H1 (cell line): ENCODE measurements at regions not wholly inside any gene's neighbourhood (a gene's known extent, or its start where the extent isn't known, plus 50 kb on each side); places are given as distances from the start of the nearest gene placed in this dataset.

Experiments used
- CTCF ChIA-PET: fragments of 300-600 bp; sonication (Branson Sonifier 250); formaldehyde crosslinking; loops from one replicate; lab custom pipeline; 2021; ENCODE audit not compliant: partially characterized antibody; lab: Charles Lee
- POLR2A ChIA-PET: fragments of 300-600 bp; sonication (Branson Sonifier 250); formaldehyde crosslinking; loops from one replicate; lab custom pipeline; 2021; ENCODE audit warnings: inconsistent platforms; ENCODE audit not compliant: partially characterized antibody; lab: Charles Lee
- DNase-seq, 2 experiments: peaks; one replicate each; pipeline versions ENCODE4 v3.0.0 to v3.0.0-alpha.2; 2010 to 2022; ENCODE audit warnings: low spot score in 2 of 2, low read depth in 1 of 2, mixed read lengths in 1 of 2
- FAIRE-seq: peaks from 2 replicates; lab custom pipeline; 2011; peaks lifted over from hg19 to GRCh38; lab: Jason Lieb, UNC
- H2AFZ ChIP-seq: 2 replicates; pipeline ENCODE4 v1.8.1; 2012; ENCODE audit warnings: low read length, inconsistent platforms
- H2AK5ac ChIP-seq: 2 replicates; pipeline ENCODE4 v1.6.1; 2013; ENCODE audit warnings: low read depth, low read length
- H2BK120ac ChIP-seq: replicated peaks from 2 replicates; pipeline ENCODE3; 2013; ENCODE audit warnings: low read depth, low read length, inconsistent platforms
- H2BK12ac ChIP-seq: 2 replicates; pipeline ENCODE4 v1.6.1; 2013; ENCODE audit warnings: low read depth, low read length
- H2BK15ac ChIP-seq: 2 replicates; pipeline ENCODE4 v1.6.1; 2013; ENCODE audit warnings: low read length
- H2BK20ac ChIP-seq: 2 replicates; pipeline ENCODE4 v1.6.1; 2013; ENCODE audit warnings: low read length
- H2BK5ac ChIP-seq: 2 replicates; pipeline ENCODE4 v1.6.1; 2013; ENCODE audit warnings: low read depth, low read length
- H3K14ac ChIP-seq: 2 replicates; pipeline ENCODE4 v1.6.1; 2013; ENCODE audit warnings: inconsistent platforms; ENCODE audit not compliant: insufficient read length
- H3K18ac ChIP-seq: 2 replicates; pipeline ENCODE4 v1.6.1; 2013; ENCODE audit warnings: low read length; ENCODE audit errors: extremely low read depth
- H3K23ac ChIP-seq: 2 replicates; pipeline ENCODE4 v1.6.1; 2013; ENCODE audit warnings: inconsistent platforms; ENCODE audit not compliant: insufficient read length
- H3K23me2 ChIP-seq: 2 replicates; pipeline ENCODE4 v1.6.1; 2013; ENCODE audit warnings: low read depth, low read length
- H3K27ac ChIP-seq: 2 replicates; pipeline ENCODE4 v1.6.1; 2011; ENCODE audit warnings: low read depth, low read length, inconsistent platforms
- H3K27me3 ChIP-seq, 4 experiments: replicated peaks in 1 of 4; 1 replicate in 1 of 4; 2 replicates in 3 of 4; pipeline versions ENCODE4 v1.6.1 to v1.8.1; 2011 to 2013; ENCODE audit warnings: low read length in 3 of 4, mild to moderate bottlenecking in 3 of 4, inconsistent platforms in 2 of 4, mixed read lengths in 2 of 4, moderate library complexity in 1 of 4; ENCODE audit not compliant: control insufficient read depth in 3 of 4, insufficient read depth in 3 of 4; ENCODE audit errors: extremely low read depth in 1 of 4
- H3K36me3 ChIP-seq, 4 experiments: 2 replicates each; pipeline versions ENCODE4 v1.6.1 to v1.8.1; 2011 to 2013; ENCODE audit warnings: mild to moderate bottlenecking in 4 of 4, low read length in 3 of 4, moderate library complexity in 2 of 4, control low read depth in 1 of 4, inconsistent platforms in 1 of 4; ENCODE audit not compliant: insufficient read depth in 4 of 4, control insufficient read depth in 2 of 4
- H3K4ac ChIP-seq: replicated peaks from 2 replicates; pipeline ENCODE3; 2013; ENCODE audit warnings: low read length, low read depth, mixed read lengths, inconsistent platforms; ENCODE audit not compliant: insufficient read length
- H3K4me1 ChIP-seq, 4 experiments: replicated peaks in 1 of 4; 1 replicate in 1 of 4; 2 replicates in 3 of 4; pipeline versions ENCODE4 v1.6.1 to v1.8.1; 2011 to 2013; ENCODE audit warnings: low read length in 3 of 4, inconsistent platforms in 2 of 4, mixed read lengths in 1 of 4; ENCODE audit not compliant: insufficient read depth in 4 of 4, control insufficient read depth in 3 of 4
- H3K4me2 ChIP-seq, 2 experiments: 2 replicates each; pipeline versions ENCODE4 v1.6.1 to v1.8.1; 2011 to 2013; ENCODE audit warnings: low read depth in 2 of 2, low read length in 2 of 2, control low read depth in 1 of 2, inconsistent platforms in 1 of 2, mild to moderate bottlenecking in 1 of 2; ENCODE audit not compliant: insufficient read depth in 1 of 2
- H3K4me3 ChIP-seq, 4 experiments: fragments of 200-600, 300-600 bp in 1 of 4; sonication (generic), shearing (Covaris generic), sonication (Bioruptor Twin) in 1 of 4; 2 replicates each; pipeline versions ENCODE4 v1.5.1 to v1.8.1; 2011 to 2016; ENCODE audit warnings: low read length in 4 of 4, low read depth in 3 of 4, control low read depth in 2 of 4, inconsistent platforms in 2 of 4, mild to moderate bottlenecking in 2 of 4, mixed read lengths in 1 of 4, moderate library complexity in 1 of 4; ENCODE audit not compliant: insufficient read depth in 2 of 4; ENCODE audit errors: extremely low read depth in 1 of 4
- H3K56ac ChIP-seq: replicated peaks from 2 replicates; pipeline ENCODE3; 2013; ENCODE audit warnings: low read depth, mild to moderate bottlenecking, mixed read lengths, low read length, inconsistent platforms; ENCODE audit not compliant: insufficient read length
- H3K79me1 ChIP-seq: 2 replicates; pipeline ENCODE4 v1.6.1; 2013; ENCODE audit warnings: low read depth, low read length, control low read depth
- H3K79me2 ChIP-seq, 2 experiments: 2 replicates each; pipeline versions ENCODE4 v1.6.1 to v1.8.1; 2012 to 2013; ENCODE audit warnings: low read length in 2 of 2, mild to moderate bottlenecking in 2 of 2, inconsistent platforms in 1 of 2; ENCODE audit not compliant: insufficient read depth in 2 of 2, control insufficient read depth in 1 of 2
- H3K9ac ChIP-seq, 4 experiments: replicated peaks in 1 of 4; 1 replicate in 1 of 4; 2 replicates in 3 of 4; pipeline versions ENCODE4 v1.6.1 to v1.8.1; 2011 to 2013; ENCODE audit warnings: low read depth in 3 of 4, low read length in 3 of 4, control low read depth in 2 of 4, mild to moderate bottlenecking in 2 of 4, moderate library complexity in 2 of 4, inconsistent platforms in 1 of 4; ENCODE audit errors: extremely low read depth in 1 of 4
- H3K9me3 ChIP-seq, 2 experiments: 2 replicates each; pipeline versions ENCODE4 v1.6.1 to v1.8.1; 2012 to 2013; ENCODE audit warnings: mild to moderate bottlenecking in 2 of 2, moderate library complexity in 2 of 2, control low read depth in 1 of 2, inconsistent platforms in 1 of 2, low read depth in 1 of 2, low read length in 1 of 2, mixed read lengths in 1 of 2; ENCODE audit not compliant: insufficient read depth in 2 of 2
- H4K20me1 ChIP-seq, 2 experiments: replicated peaks in 1 of 2; 2 replicates each; pipeline versions ENCODE3 to v1.8.1; 2011 to 2013; ENCODE audit warnings: inconsistent platforms in 2 of 2, low read length in 2 of 2, mild to moderate bottlenecking in 1 of 2; ENCODE audit not compliant: insufficient read depth in 2 of 2, control insufficient read depth in 1 of 2
- H4K5ac ChIP-seq: 2 replicates; pipeline ENCODE4 v1.6.1; 2013; ENCODE audit warnings: low read length, low read depth, mixed read lengths, inconsistent platforms; ENCODE audit not compliant: insufficient read length
- H4K8ac ChIP-seq: 2 replicates; pipeline ENCODE4 v1.8.0; 2013; ENCODE audit warnings: mild to moderate bottlenecking, moderate library complexity, low read length, inconsistent platforms; ENCODE audit not compliant: insufficient read depth; ENCODE audit errors: extremely low read depth
- H4K91ac ChIP-seq: replicated peaks from 2 replicates; pipeline ENCODE3; 2013; ENCODE audit warnings: low read length, mixed read lengths, inconsistent platforms; ENCODE audit not compliant: insufficient read length
- CREB1 ChIP-seq: IDR thresholded peaks from 2 replicates; pipeline ENCODE4 v1.6.1; 2012; ENCODE audit warnings: inconsistent platforms
- RAD21 ChIP-seq, 2 experiments: IDR thresholded peaks in 1 of 2; conservative IDR thresholded peaks in 1 of 2; 2 replicates each; pipeline ENCODE4 v1.6.1; 2011; ENCODE audit warnings: low read depth in 2 of 2, low read length in 2 of 2, improper control_type of control experiment in 1 of 2, inconsistent platforms in 1 of 2, mild to moderate bottlenecking in 1 of 2, moderate library complexity in 1 of 2
- RBBP5 ChIP-seq: IDR thresholded peaks from 2 replicates; pipeline ENCODE4 v1.7.1; 2012; ENCODE audit warnings: low read depth, mild to moderate bottlenecking, inconsistent platforms, low read length, moderate library complexity, borderline replicate concordance
- WGBS, 2 experiments: shearing (Covaris generic) in 1 of 2; methylation state at CpG; one replicate each; pipeline versions ENCODE4 v1.1.6 to v1.1.7; 2013 to 2015; ENCODE audit warnings: low lambda C conversion rate in 2 of 2, mixed read lengths in 2 of 2, inconsistent platforms in 1 of 2, low coverage in 1 of 2, missing lambda C conversion rate in 1 of 2; ENCODE audit not compliant: insufficient replicate concordance in 2 of 2, insufficient coverage in 1 of 2, insufficient read length in 1 of 2; ENCODE audit errors: extremely low coverage in 1 of 2, missing lambda C conversion rate in 1 of 2; 5-methylcytosine and 5-hydroxymethylcytosine counted together
- TF ChIP-seq, protein P1 (sequence below): IDR thresholded peaks from 2 replicates; pipeline ENCODE4 v1.6.1; 2012; ENCODE audit warnings: low read length, inconsistent platforms

- Histone ChIP-seq H3K23me2 (no peaks in the 10 kb centered on the region), H2BK5ac (no peak overlapping the region), H2BK12ac (no peak overlapping the region), H3K27me3 (no peaks in the 10 kb centered on the region), H4K5ac (no peak overlapping the region), H3K23ac (no peak overlapping the region), H2BK20ac (no peak overlapping the region), H2BK15ac (no peak overlapping the region), H3K18ac (no peak overlapping the region), H3K36me3 (no peaks in the 10 kb centered on the region), H3K56ac (no peak overlapping the region), H2AK5ac (no peak overlapping the region), H3K4me1 (no peaks in the 10 kb centered on the region), H4K8ac (no peak overlapping the region), H3K4me2 (no peak overlapping the region), H3K9ac (no peak overlapping the region), H3K79me2 (no peaks in the 10 kb centered on the region), H3K4ac (no peak overlapping the region), H2AFZ (no peak overlapping the region), H3K14ac (no peak overlapping the region), H4K20me1 (no peaks in the 10 kb centered on the region), H3K9me3 (no peaks in the 10 kb centered on the region), H4K91ac (no peak overlapping the region), H3K79me1 (no peaks in the 10 kb centered on the region), H3K4me3 (no peak overlapping the region), H2BK120ac (no peak overlapping the region), H3K27ac (no peak overlapping the region)
- 94% methylated on average over 3 of the region's 3 CpGs; no CpG with 5 or more reads in 1 of the 2 experiments for WGBS, 2 experiments
- FAIRE-seq: no peak
- ChIA-PET CTCF (interaction anchor here (0.9 to 1.2 kb wide), 3 partner anchors 12 to 25 kb away, joined by 3 to 4 read pairs (median 3); no protein-coding TSS in a partner anchor), POLR2A (no interaction called here)
- no peak for DNase-seq
- no peak for TF ChIP-seq CREB1
- TF ChIP-seq, protein P1, sequence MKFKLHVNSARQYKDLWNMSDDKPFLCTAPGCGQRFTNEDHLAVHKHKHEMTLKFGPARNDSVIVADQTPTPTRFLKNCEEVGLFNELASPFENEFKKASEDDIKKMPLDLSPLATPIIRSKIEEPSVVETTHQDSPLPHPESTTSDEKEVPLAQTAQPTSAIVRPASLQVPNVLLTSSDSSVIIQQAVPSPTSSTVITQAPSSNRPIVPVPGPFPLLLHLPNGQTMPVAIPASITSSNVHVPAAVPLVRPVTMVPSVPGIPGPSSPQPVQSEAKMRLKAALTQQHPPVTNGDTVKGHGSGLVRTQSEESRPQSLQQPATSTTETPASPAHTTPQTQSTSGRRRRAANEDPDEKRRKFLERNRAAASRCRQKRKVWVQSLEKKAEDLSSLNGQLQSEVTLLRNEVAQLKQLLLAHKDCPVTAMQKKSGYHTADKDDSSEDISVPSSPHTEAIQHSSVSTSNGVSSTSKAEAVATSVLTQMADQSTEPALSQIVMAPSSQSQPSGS: no peak
- no peak for TF ChIP-seq RBBP5
- TF ChIP-seq RAD21 (IDR thresholded peaks at IDR 0.05 in 1 of 2, conservative IDR thresholded peaks at IDR 0.05 in 1 of 2; ENCODE audit: low read depth in 2 of 2, low read length in 2 of 2): no peak
Measured at GRCh38 chr1:194279975-194280374, 1093.6 kb upstream of the B3GALT2 start.
